ENCODE measurements at regions not wholly inside any gene's neighbourhood (a gene's known extent, or its start where the extent isn't known, plus 50 kb on each side); places are given as distances from the start of the nearest gene placed in this dataset.

GRCh38 chr10:57031346-57031745, 670.3 kb upstream of the ZWINT start:
- DNase-seq (ENCODE audit: low spot score) (no peak), ATAC-seq (no peak)
- intact Hi-C loops (cut with DNase I), result no loop called here

GRCh38 chr10:57026307-57026706, 665.2 kb upstream of the ZWINT start:
- DNase-seq (ENCODE audit: low spot score), result no peak
- intact Hi-C loops (cut with DNase I), result no loop called here
- no peak for ATAC-seq

- intact Hi-C loops (cut with DNase I), result no loop called here
- ATAC-seq (no peak), DNase-seq (ENCODE audit: low spot score) (no peak)
These were observed 662.6 kb upstream of the ZWINT start for GRCh38 chr10:57023626-57024025.

- ATAC-seq (no peak), DNase-seq (ENCODE audit: low spot score) (no peak)
- intact Hi-C loops (cut with DNase I), result no loop called here
These were observed 657.4 kb upstream of the ZWINT start for GRCh38 chr10:57018452-57018851.

- DNase-seq (ENCODE audit: low spot score) (no peak), ATAC-seq (no peak)
- intact Hi-C loops (cut with DNase I), result no loop called here
These were observed 656.4 kb upstream of the ZWINT start for GRCh38 chr10:57017356-57018037.

GRCh38 chr10:57015595-57016318, 654.7 kb upstream of the ZWINT start:
- ATAC-seq (peak; percentile 30), DNase-seq (ENCODE audit: low spot score) (no peak)
- intact Hi-C loops (cut with DNase I), result no loop called here

GRCh38 chr10:57015187-57015586, 654.1 kb upstream of the ZWINT start:
- ATAC-seq, result no peak
- no peak for DNase-seq (ENCODE audit: low spot score)
- intact Hi-C loops (cut with DNase I), result no loop called here

- intact Hi-C loops (cut with DNase I), result no loop called here
- DNase-seq (ENCODE audit: low spot score) (no peak), ATAC-seq (no peak)
These were observed 653.7 kb upstream of the ZWINT start for GRCh38 chr10:57014758-57015157.

GRCh38 chr10:57008189-57008588, 647.1 kb upstream of the ZWINT start:
- intact Hi-C loops (cut with DNase I), result no loop called here
- ATAC-seq (no peak), DNase-seq (ENCODE audit: low spot score) (no peak)

GRCh38 chr10:56991591-56992069, 630.6 kb upstream of the ZWINT start:
- intact Hi-C loops (cut with DNase I), result no loop called here
- ATAC-seq (no peak), DNase-seq (ENCODE audit: low spot score) (no peak)

- intact Hi-C loops (cut with DNase I), result no loop called here
- DNase-seq (ENCODE audit: low spot score) (no peak), ATAC-seq (no peak)
These were observed 614.5 kb upstream of the ZWINT start for GRCh38 chr10:56975513-56975912.

- intact Hi-C loops (cut with DNase I), result no loop called here
- DNase-seq (ENCODE audit: low spot score) (no peak), ATAC-seq (no peak)
These were observed 612.7 kb upstream of the ZWINT start for GRCh38 chr10:56973766-56974165.

- ATAC-seq (no peak), DNase-seq (ENCODE audit: low spot score) (no peak)
- intact Hi-C loops (cut with DNase I), result no loop called here
These were observed 582.2 kb upstream of the ZWINT start for GRCh38 chr10:56943221-56943755.

- intact Hi-C loops (cut with DNase I), result loop anchor here (5.0 kb wide), 1 partner anchor 448 kb away; no protein-coding TSS in a partner anchor
- ATAC-seq, result no peak
- no peak for DNase-seq (ENCODE audit: low spot score)
These were observed 573.5 kb upstream of the ZWINT start for GRCh38 chr10:56934515-56934914.

GRCh38 chr10:56928714-56929113, 567.7 kb upstream of the ZWINT start:
- DNase-seq (ENCODE audit: low spot score) (no peak), ATAC-seq (peak; percentile 49)
- intact Hi-C loops (cut with DNase I), result no loop called here

- no peak for DNase-seq (ENCODE audit: low spot score)
- ATAC-seq, result no peak
- intact Hi-C loops (cut with DNase I), result no loop called here
These were observed 566.6 kb upstream of the ZWINT start for GRCh38 chr10:56927701-56928100.

- DNase-seq (ENCODE audit: low spot score) (no peak), ATAC-seq (no peak)
- intact Hi-C loops (cut with DNase I), result no loop called here
These were observed 559.7 kb upstream of the ZWINT start for GRCh38 chr10:56920601-56921261.

- no peak for ATAC-seq
- intact Hi-C loops (cut with DNase I), result no loop called here
- no peak for DNase-seq (ENCODE audit: low spot score)
These were observed 551.0 kb upstream of the ZWINT start for GRCh38 chr10:56912043-56912442.

GRCh38 chr10:56905051-56905450, 544.0 kb upstream of the ZWINT start:
- intact Hi-C loops (cut with DNase I), result no loop called here
- no peak for DNase-seq (ENCODE audit: low spot score)
- no peak for ATAC-seq

- intact Hi-C loops (cut with DNase I), result no loop called here
- ATAC-seq (no peak), DNase-seq (ENCODE audit: low spot score) (no peak)
These were observed 541.5 kb upstream of the ZWINT start for GRCh38 chr10:56902554-56902953.
